Activated naive CD8-positive, alpha-beta T cell (primary cell): ENCODE measurements at regions not wholly inside any gene's neighbourhood (a gene's known extent, or its start where the extent isn't known, plus 50 kb on each side); places are given as distances from the start of the nearest gene placed in this dataset.

Experiments
- H3K27ac Mint-ChIP-seq: one replicate; pipeline ENCODE4 v1.8.0; 2021; ENCODE audit warnings: mixed read lengths
- H3K27me3 Mint-ChIP-seq: one replicate; pipeline ENCODE4 v1.8.0; 2021; ENCODE audit warnings: mixed read lengths
- H3K36me3 Mint-ChIP-seq: one replicate; pipeline ENCODE4 v1.8.0; 2021; ENCODE audit warnings: mixed read lengths
- H3K4me1 Mint-ChIP-seq: one replicate; pipeline ENCODE4 v1.8.0; 2021; ENCODE audit warnings: low read depth, mixed read lengths
- H3K4me3 Mint-ChIP-seq: one replicate; pipeline ENCODE4 v1.8.0; 2021; ENCODE audit warnings: mild to moderate bottlenecking, mixed read lengths
- H3K9me3 Mint-ChIP-seq: one replicate; pipeline ENCODE4 v1.8.0; 2021; ENCODE audit warnings: low read depth, mixed read lengths

DNA sequence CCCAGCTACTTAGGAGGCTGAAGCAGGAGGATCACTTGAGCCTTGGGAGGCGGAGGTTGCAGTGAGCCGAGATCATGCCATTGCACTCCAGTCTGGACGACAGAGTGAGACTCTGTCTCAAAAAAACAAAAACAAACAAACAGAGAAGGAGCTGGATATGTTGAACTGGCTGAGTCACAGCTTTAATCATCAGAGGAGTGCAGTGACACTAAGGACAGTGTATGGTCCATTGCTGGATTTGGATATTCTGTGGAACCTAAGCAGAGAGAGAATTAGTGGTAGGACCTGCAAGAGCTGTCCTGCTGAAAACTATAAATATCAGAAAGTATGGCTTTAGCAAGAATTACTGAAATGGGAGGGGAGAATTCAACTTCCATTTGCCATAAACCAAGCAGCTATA is 163.0 kb upstream of the PELI2 start:
- no peaks in the 10 kb centered on the region for H3K4me1 Mint-ChIP-seq
- no peak overlapping the region for H3K27ac Mint-ChIP-seq
- no peaks in the 10 kb centered on the region for H3K27me3 Mint-ChIP-seq
- no peak overlapping the region for H3K4me3 Mint-ChIP-seq
- no peaks in the 10 kb centered on the region for H3K36me3 Mint-ChIP-seq
- H3K9me3 Mint-ChIP-seq, result no peaks in the 10 kb centered on the region

DNA sequence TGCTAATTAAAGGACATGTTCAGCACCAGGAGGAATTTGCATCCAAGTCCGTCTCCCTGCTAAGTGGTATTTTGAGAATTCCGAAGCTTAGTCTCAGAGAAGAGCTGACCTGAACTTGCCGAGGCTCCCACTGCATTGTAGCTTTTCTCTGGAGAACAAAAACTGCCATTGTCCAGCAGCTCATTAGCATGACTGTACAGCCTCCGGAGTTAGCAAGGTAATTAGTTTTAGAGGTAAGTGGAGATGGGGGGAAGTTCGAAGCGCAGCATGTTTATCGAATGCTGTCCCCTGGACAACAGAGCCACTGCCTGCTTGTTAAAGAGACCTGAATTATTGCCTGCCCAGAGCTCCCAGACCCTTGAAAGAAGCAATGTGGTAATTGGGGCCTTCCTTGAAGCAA is 160.3 kb upstream of the PELI2 start:
- Mint-ChIP-seq H3K9me3 (no peaks in the 10 kb centered on the region), H3K36me3 (no peaks in the 10 kb centered on the region), H3K27me3 (no peaks in the 10 kb centered on the region), H3K4me3 (no peak overlapping the region), H3K27ac (no peak overlapping the region), H3K4me1 (no peaks in the 10 kb centered on the region)

GRCh38 chr14:55963295-55963694 is 154.9 kb upstream of the PELI2 start:
- Mint-ChIP-seq H3K27ac (no peak overlapping the region), H3K4me3 (no peak overlapping the region), H3K4me1 (no peaks in the 10 kb centered on the region), H3K27me3 (peaks cover 2% of the 10 kb centered on the region), H3K9me3 (no peaks in the 10 kb centered on the region), H3K36me3 (no peaks in the 10 kb centered on the region)

DNA sequence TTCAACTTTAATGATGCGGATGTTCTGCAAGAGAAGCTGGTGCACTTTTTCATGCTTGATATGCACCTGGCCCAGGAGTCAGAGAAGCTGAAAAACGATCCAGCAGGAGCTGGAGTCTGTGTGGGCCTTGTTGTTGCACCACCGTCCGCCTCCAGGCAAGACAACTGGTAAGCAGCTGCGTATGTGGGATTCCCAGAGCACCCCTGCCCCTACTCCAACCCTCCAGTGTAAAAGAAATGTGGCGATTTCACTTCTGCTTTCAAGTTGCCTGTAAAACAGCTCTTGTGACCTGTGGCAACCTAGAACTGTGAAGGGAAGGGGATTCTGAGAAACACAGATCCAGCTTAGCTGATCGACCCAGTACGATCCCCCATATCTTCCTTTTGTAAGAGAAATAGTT is 154.1 kb upstream of the PELI2 start:
- Mint-ChIP-seq H3K27me3 (peaks cover 2% of the 10 kb centered on the region), H3K9me3 (no peaks in the 10 kb centered on the region), H3K4me3 (no peak overlapping the region), H3K36me3 (no peaks in the 10 kb centered on the region), H3K4me1 (no peaks in the 10 kb centered on the region), H3K27ac (no peak overlapping the region)

DNA sequence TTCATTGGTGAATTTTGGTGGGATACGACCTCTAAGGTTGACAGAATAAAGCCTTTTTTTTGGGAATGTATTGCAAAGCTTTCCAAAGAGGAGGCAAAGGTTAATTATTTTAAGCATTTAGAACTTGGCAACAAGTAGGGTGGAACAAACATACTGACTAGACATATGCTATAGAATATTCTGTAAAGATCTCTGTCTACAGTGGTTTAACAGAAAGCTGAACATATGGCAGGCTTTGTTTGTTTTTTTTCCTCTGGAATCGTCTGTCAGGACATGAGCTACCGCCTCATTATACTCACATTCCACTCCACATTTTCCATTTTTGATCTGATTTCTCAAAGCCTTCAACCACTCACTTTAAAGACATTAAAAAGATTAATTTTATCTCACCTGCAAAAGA is 153.4 kb upstream of the PELI2 start:
- no peak overlapping the region for H3K4me3 Mint-ChIP-seq
- H3K27me3 Mint-ChIP-seq, result peaks cover 5% of the 10 kb centered on the region
- H3K27ac Mint-ChIP-seq, result no peak overlapping the region
- H3K4me1 Mint-ChIP-seq, result no peaks in the 10 kb centered on the region
- no peaks in the 10 kb centered on the region for H3K36me3 Mint-ChIP-seq
- H3K9me3 Mint-ChIP-seq, result no peaks in the 10 kb centered on the region

- Mint-ChIP-seq H3K36me3 (no peaks in the 10 kb centered on the region), H3K4me3 (no peak overlapping the region), H3K4me1 (no peaks in the 10 kb centered on the region), H3K9me3 (no peaks in the 10 kb centered on the region), H3K27me3 (peaks cover 9% of the 10 kb centered on the region), H3K27ac (no peak overlapping the region)
Observed at GRCh38 chr14:55965851-55966250, 152.4 kb upstream of the PELI2 start.

GRCh38 chr14:55968741-55969140 is 149.5 kb upstream of the PELI2 start:
- Mint-ChIP-seq H3K9me3 (no peaks in the 10 kb centered on the region), H3K27ac (no peak overlapping the region), H3K4me3 (no peak overlapping the region), H3K4me1 (no peaks in the 10 kb centered on the region), H3K36me3 (no peaks in the 10 kb centered on the region), H3K27me3 (peaks cover 17% of the 10 kb centered on the region)

GRCh38 chr14:55973285-55973800 is 144.9 kb upstream of the PELI2 start:
- Mint-ChIP-seq H3K4me3 (no peak overlapping the region), H3K27me3 (peaks cover 18% of the 10 kb centered on the region), H3K9me3 (no peaks in the 10 kb centered on the region), H3K27ac (no peak overlapping the region), H3K4me1 (no peaks in the 10 kb centered on the region), H3K36me3 (no peaks in the 10 kb centered on the region)

GRCh38 chr14:55973911-55974630 is 144.1 kb upstream of the PELI2 start:
- Mint-ChIP-seq H3K27ac (no peak overlapping the region), H3K27me3 (peaks cover 18% of the 10 kb centered on the region), H3K9me3 (no peaks in the 10 kb centered on the region), H3K4me1 (no peaks in the 10 kb centered on the region), H3K4me3 (no peak overlapping the region), H3K36me3 (no peaks in the 10 kb centered on the region)

- Mint-ChIP-seq H3K27me3 (peaks cover 14% of the 10 kb centered on the region), H3K27ac (no peak overlapping the region), H3K4me3 (no peak overlapping the region), H3K4me1 (peaks cover under 1% of the 10 kb centered on the region), H3K9me3 (no peaks in the 10 kb centered on the region), H3K36me3 (no peaks in the 10 kb centered on the region)
Observed at GRCh38 chr14:55975281-55975910, 142.8 kb upstream of the PELI2 start.

GRCh38 chr14:55976219-55976618 is 142.0 kb upstream of the PELI2 start:
- Mint-ChIP-seq H3K4me3 (no peak overlapping the region), H3K27ac (no peak overlapping the region), H3K4me1 (peaks cover 2% of the 10 kb centered on the region), H3K36me3 (no peaks in the 10 kb centered on the region), H3K27me3 (peaks cover 7% of the 10 kb centered on the region), H3K9me3 (peaks cover 3% of the 10 kb centered on the region)

- Mint-ChIP-seq H3K4me1 (peaks cover 2% of the 10 kb centered on the region), H3K27me3 (peaks cover 5% of the 10 kb centered on the region), H3K9me3 (peaks cover 6% of the 10 kb centered on the region), H3K4me3 (no peak overlapping the region), H3K36me3 (no peaks in the 10 kb centered on the region), H3K27ac (no peak overlapping the region)
Observed at GRCh38 chr14:55976655-55977054, 141.6 kb upstream of the PELI2 start.

- H3K9me3 Mint-ChIP-seq, result peaks cover 6% of the 10 kb centered on the region
- H3K27ac Mint-ChIP-seq, result no peak overlapping the region
- no peaks in the 10 kb centered on the region for H3K36me3 Mint-ChIP-seq
- no peak overlapping the region for H3K4me3 Mint-ChIP-seq
- H3K27me3 Mint-ChIP-seq, result peaks cover 4% of the 10 kb centered on the region
- H3K4me1 Mint-ChIP-seq, result peaks cover 2% of the 10 kb centered on the region
Observed at GRCh38 chr14:55977392-55978150, 140.6 kb upstream of the PELI2 start.

GRCh38 chr14:55979096-55979495 is 139.1 kb upstream of the PELI2 start:
- H3K4me1 Mint-ChIP-seq, result peaks cover 2% of the 10 kb centered on the region
- H3K4me3 Mint-ChIP-seq, result no peak overlapping the region
- no peak overlapping the region for H3K27ac Mint-ChIP-seq
- H3K27me3 Mint-ChIP-seq, result peaks cover 10% of the 10 kb centered on the region
- H3K36me3 Mint-ChIP-seq, result no peaks in the 10 kb centered on the region
- peaks cover 6% of the 10 kb centered on the region for H3K9me3 Mint-ChIP-seq

- no peak overlapping the region for H3K4me3 Mint-ChIP-seq
- H3K36me3 Mint-ChIP-seq, result no peaks in the 10 kb centered on the region
Observed at GRCh38 chr14:55979781-55980180, 138.4 kb upstream of the PELI2 start.

More at GRCh38 chr14:55979781-55980180, 138.4 kb upstream of the PELI2 start:
- Mint-ChIP-seq H3K9me3 (peaks cover 6% of the 10 kb centered on the region), H3K27me3 (peaks cover 13% of the 10 kb centered on the region), H3K4me1 (peaks cover 2% of the 10 kb centered on the region), H3K27ac (no peak overlapping the region)
